ENCODE measurements at regions not wholly inside any gene's neighbourhood (a gene's known extent, or its start where the extent isn't known, plus 50 kb on each side); places are given as distances from the start of the nearest gene placed in this dataset.

DNA sequence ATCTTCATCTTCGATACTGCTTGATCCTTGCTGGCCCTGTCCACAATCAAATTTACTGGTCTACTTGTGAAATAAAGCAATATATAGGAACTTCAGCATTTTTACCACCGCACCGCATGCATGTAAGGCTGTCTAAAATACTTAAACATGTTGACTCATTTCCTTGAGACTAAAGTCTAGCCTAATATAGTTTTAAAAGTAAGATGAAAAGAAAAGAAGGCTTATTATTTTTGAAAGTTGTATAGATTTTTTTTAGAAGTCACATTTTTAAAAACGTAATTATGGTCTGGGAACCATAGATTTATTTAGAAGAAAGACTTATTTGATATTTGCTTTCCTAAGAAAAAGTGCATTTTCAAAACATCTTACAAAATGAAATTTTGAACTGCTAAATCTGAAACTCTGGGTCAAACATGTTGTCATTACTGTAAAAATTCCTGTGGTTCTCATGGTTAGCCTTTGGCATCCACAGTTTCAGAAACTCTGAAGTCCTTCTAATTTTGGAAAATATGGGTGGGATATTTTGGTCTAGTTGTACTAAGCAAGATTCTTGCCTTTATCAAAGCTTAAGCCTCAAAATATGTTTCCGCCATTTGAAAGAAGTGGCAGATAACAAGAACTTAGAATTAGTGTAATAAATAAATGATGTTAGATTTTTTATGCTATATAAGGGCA lies 423.5 kb upstream of the CTSO start:
- TF ChIP-seq, protein P1, sequence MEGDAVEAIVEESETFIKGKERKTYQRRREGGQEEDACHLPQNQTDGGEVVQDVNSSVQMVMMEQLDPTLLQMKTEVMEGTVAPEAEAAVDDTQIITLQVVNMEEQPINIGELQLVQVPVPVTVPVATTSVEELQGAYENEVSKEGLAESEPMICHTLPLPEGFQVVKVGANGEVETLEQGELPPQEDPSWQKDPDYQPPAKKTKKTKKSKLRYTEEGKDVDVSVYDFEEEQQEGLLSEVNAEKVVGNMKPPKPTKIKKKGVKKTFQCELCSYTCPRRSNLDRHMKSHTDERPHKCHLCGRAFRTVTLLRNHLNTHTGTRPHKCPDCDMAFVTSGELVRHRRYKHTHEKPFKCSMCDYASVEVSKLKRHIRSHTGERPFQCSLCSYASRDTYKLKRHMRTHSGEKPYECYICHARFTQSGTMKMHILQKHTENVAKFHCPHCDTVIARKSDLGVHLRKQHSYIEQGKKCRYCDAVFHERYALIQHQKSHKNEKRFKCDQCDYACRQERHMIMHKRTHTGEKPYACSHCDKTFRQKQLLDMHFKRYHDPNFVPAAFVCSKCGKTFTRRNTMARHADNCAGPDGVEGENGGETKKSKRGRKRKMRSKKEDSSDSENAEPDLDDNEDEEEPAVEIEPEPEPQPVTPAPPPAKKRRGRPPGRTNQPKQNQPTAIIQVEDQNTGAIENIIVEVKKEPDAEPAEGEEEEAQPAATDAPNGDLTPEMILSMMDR (IDR thresholded peaks at IDR 0.05), result no peak
- no peak for TF ChIP-seq POLR2AphosphoS5 (IDR thresholded peaks at IDR 0.05)

Measured in prostate gland (tissue), 2 donors.